Vagina (tissue), 2 donors: ENCODE measurements at regions not wholly inside any gene's neighbourhood (a gene's known extent, or its start where the extent isn't known, plus 50 kb on each side); places are given as distances from the start of the nearest gene placed in this dataset.

Source experiments
- CTCF ChIP-seq, 3 experiments: fragments of 450-650 bp in 2 of 3; fragments of 200-600 bp in 1 of 3; sonication (generic) in 1 of 3; IDR thresholded peaks; one replicate each; pipeline ENCODE4 v1.5.1; 2017 to 2019; ENCODE audit warnings: antibody characterized with exemption in 3 of 3, mild to moderate bottlenecking in 2 of 3, moderate library complexity in 2 of 3
- POLR2A ChIP-seq, 2 donors: fragments of 450-650 bp; IDR thresholded peaks; one replicate each; pipeline ENCODE4 v1.6.1; 2017; ENCODE audit warnings: antibody characterized with exemption in 2 of 2, mild to moderate bottlenecking in 2 of 2, moderate library complexity in 2 of 2

DNA sequence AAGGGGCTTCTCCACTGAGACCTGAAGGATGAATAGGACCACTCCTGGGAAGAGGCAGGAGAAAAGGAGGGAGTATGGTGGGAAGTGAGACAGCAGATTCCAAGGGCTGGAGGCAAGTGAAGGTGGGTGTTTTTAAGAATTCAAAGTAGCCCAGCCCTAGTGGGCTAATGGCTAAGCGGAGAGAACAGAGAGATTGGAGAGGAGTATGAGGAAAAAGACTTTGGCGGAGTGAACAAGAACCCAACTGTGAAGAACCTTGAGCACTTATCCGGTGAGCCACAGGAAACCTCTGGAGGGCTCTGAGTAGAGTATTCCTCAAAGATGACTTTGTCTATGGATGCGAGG, 142.6 kb downstream of the COPS8 start:
- TF ChIP-seq CTCF (IDR thresholded peaks at IDR 0.05) (no peak), POLR2A (IDR thresholded peaks at IDR 0.05) (no peak)
